H9 (cell line): ENCODE measurements at regions not wholly inside any gene's neighbourhood (a gene's known extent, or its start where the extent isn't known, plus 50 kb on each side); places are given as distances from the start of the nearest gene placed in this dataset.

ENCODE experiments used
- DNase-seq: peaks from one replicate; pipeline ENCODE4 v3.0.0-alpha.2; 2017
- H2AFZ ChIP-seq: one replicate; pipeline ENCODE4 v1.6.1; 2013; ENCODE audit warnings: mild to moderate bottlenecking, low read length, control low read depth, moderate library complexity
- H2AK5ac ChIP-seq: 2 replicates; pipeline ENCODE4 v1.6.1; 2013; ENCODE audit warnings: low read length, control low read depth, mixed read lengths; ENCODE audit not compliant: insufficient read length
- H2BK120ac ChIP-seq: one replicate; pipeline ENCODE4 v1.6.1; 2013; ENCODE audit warnings: low read depth, mild to moderate bottlenecking, low read length, control low read depth, inconsistent platforms; ENCODE audit not compliant: poor library complexity, severe bottlenecking
- H2BK12ac ChIP-seq: 2 replicates; pipeline ENCODE4 v1.6.1; 2013; ENCODE audit warnings: low read length, control low read depth, mixed read lengths, low read depth; ENCODE audit not compliant: insufficient read length
- H2BK15ac ChIP-seq: 2 replicates; pipeline ENCODE4 v1.6.1; 2013; ENCODE audit warnings: low read depth, low read length, control low read depth
- H2BK20ac ChIP-seq: one replicate; pipeline ENCODE4 v1.6.1; 2013; ENCODE audit warnings: low read depth, mild to moderate bottlenecking, low read length, control low read depth, inconsistent platforms; ENCODE audit not compliant: poor library complexity, severe bottlenecking
- H2BK5ac ChIP-seq: 2 replicates; pipeline ENCODE4 v1.6.1; 2013; ENCODE audit warnings: low read length, control low read depth, mixed read lengths; ENCODE audit not compliant: insufficient read length
- H3K14ac ChIP-seq: 2 replicates; pipeline ENCODE4 v1.6.1; 2013; ENCODE audit warnings: low read length, control low read depth; ENCODE audit not compliant: insufficient read depth
- H3K18ac ChIP-seq: 2 replicates; pipeline ENCODE4 v1.6.1; 2013; ENCODE audit warnings: low read depth, mild to moderate bottlenecking, mixed read lengths, low read length, control low read depth; ENCODE audit not compliant: insufficient read length
- H3K23ac ChIP-seq: 2 replicates; pipeline ENCODE4 v1.6.1; 2013; ENCODE audit warnings: low read length, control low read depth, mixed read lengths, low read depth; ENCODE audit not compliant: insufficient read length
- H3K23me2 ChIP-seq: 2 replicates; pipeline ENCODE4 v1.6.1; 2013; ENCODE audit warnings: low read depth, mild to moderate bottlenecking, mixed read lengths, low read length, control low read depth; ENCODE audit not compliant: insufficient read length, poor library complexity, severe bottlenecking
- H3K27ac ChIP-seq: 2 replicates; pipeline ENCODE4 v1.5.1; 2013; ENCODE audit warnings: low read length, control low read depth, mixed read lengths, low read depth; ENCODE audit not compliant: insufficient read length
- H3K27me3 ChIP-seq: 2 replicates; pipeline ENCODE4 v1.6.1; 2013; ENCODE audit warnings: low read length, control low read depth, inconsistent platforms; ENCODE audit not compliant: insufficient read depth
- H3K4ac ChIP-seq: 2 replicates; pipeline ENCODE4 v1.6.1; 2013; ENCODE audit warnings: low read depth, mild to moderate bottlenecking, control low read depth, inconsistent platforms, low read length, moderate library complexity
- H3K4me1 ChIP-seq: 2 replicates; pipeline ENCODE4 v1.6.1; 2013; ENCODE audit warnings: low read length, control low read depth, inconsistent platforms; ENCODE audit not compliant: insufficient read depth
- H3K4me2 ChIP-seq: 2 replicates; pipeline ENCODE4 v1.6.1; 2013; ENCODE audit warnings: low read length, control low read depth, mixed read lengths; ENCODE audit not compliant: insufficient read length, insufficient read depth
- H3K56ac ChIP-seq: 2 replicates; pipeline ENCODE4 v1.6.1; 2013; ENCODE audit warnings: low read depth, mild to moderate bottlenecking, mixed read lengths, low read length, control low read depth; ENCODE audit not compliant: insufficient read length
- H3K79me1 ChIP-seq: 2 replicates; pipeline ENCODE4 v1.6.1; 2013; ENCODE audit warnings: low read depth, mild to moderate bottlenecking, moderate library complexity, low read length, control low read depth, inconsistent platforms; ENCODE audit not compliant: insufficient read depth, poor library complexity, severe bottlenecking
- H3K79me2 ChIP-seq: 2 replicates; pipeline ENCODE4 v1.6.1; 2013; ENCODE audit warnings: low read length, control low read depth, inconsistent platforms; ENCODE audit not compliant: insufficient read depth
- H3K9ac ChIP-seq: 2 replicates; pipeline ENCODE4 v1.6.1; 2013; ENCODE audit warnings: low read length, control low read depth, mixed read lengths; ENCODE audit not compliant: insufficient read length; ENCODE audit errors: extremely low read depth
- H3K9me3 ChIP-seq: one replicate; pipeline ENCODE4 v1.6.1; 2013; ENCODE audit warnings: low read depth, low read length, inconsistent platforms; ENCODE audit not compliant: control insufficient read depth
- H3T11ph ChIP-seq: one replicate; pipeline ENCODE4 v1.6.1; 2013; ENCODE audit warnings: mild to moderate bottlenecking, low read length, control low read depth, inconsistent platforms
- H4K20me1 ChIP-seq: one replicate; pipeline ENCODE4 v1.6.1; 2013; ENCODE audit not compliant: control insufficient read depth, insufficient read length, insufficient read depth
- H4K5ac ChIP-seq: 2 replicates; pipeline ENCODE4 v1.6.1; 2013; ENCODE audit warnings: low read depth, mild to moderate bottlenecking, mixed read lengths, low read length, control low read depth; ENCODE audit not compliant: insufficient read length
- H4K8ac ChIP-seq: replicated peaks from 2 replicates; pipeline ENCODE4 v1.6.1; 2013; ENCODE audit warnings: low read length, control low read depth, mixed read lengths, low read depth; ENCODE audit not compliant: insufficient read length
- H4K91ac ChIP-seq: 2 replicates; pipeline ENCODE4 v1.6.1; 2013; ENCODE audit warnings: low read depth, mild to moderate bottlenecking, moderate library complexity, mixed read lengths, low read length, control low read depth; ENCODE audit not compliant: insufficient read length
- H3K27ac Mint-ChIP-seq, 3 experiments: 2 replicates in 2 of 3; 3 replicates in 1 of 3; pipeline ENCODE4 v1.8.0; 2020 to 2021; ENCODE audit warnings: mixed read lengths in 3 of 3, mild to moderate bottlenecking in 1 of 3, moderate library complexity in 1 of 3
- H3K27me3 Mint-ChIP-seq: 2 replicates; pipeline ENCODE4 v1.8.0; 2021; ENCODE audit warnings: low read depth, mild to moderate bottlenecking, moderate library complexity, mixed read lengths
- H3K36me3 Mint-ChIP-seq, 3 experiments: 2 replicates in 2 of 3; 3 replicates in 1 of 3; pipeline ENCODE4 v1.8.0; 2020 to 2021; ENCODE audit warnings: low read depth in 3 of 3, mixed read lengths in 3 of 3; ENCODE audit not compliant: insufficient read depth in 1 of 3
- H3K4me1 Mint-ChIP-seq, 2 experiments: 2 replicates each; pipeline ENCODE4 v1.8.0; 2020; ENCODE audit warnings: mixed read lengths in 2 of 2
- H3K4me3 Mint-ChIP-seq, 2 experiments: 2 replicates in 1 of 2; 3 replicates in 1 of 2; pipeline ENCODE4 v1.8.0; 2020 to 2021; ENCODE audit warnings: mild to moderate bottlenecking in 2 of 2, mixed read lengths in 2 of 2, moderate library complexity in 1 of 2
- H3K9me3 Mint-ChIP-seq, 2 experiments: 2 replicates in 1 of 2; 3 replicates in 1 of 2; pipeline ENCODE4 v1.8.0; 2020; ENCODE audit warnings: mild to moderate bottlenecking in 2 of 2, mixed read lengths in 2 of 2, moderate library complexity in 1 of 2
- WGBS: extraction: QIAGEN DNeasy Blood & Tissue Kit; methylation state at CpG from one replicate; pipeline ENCODE4 v1.1.7; 2013; ENCODE audit warnings: missing lambda C conversion rate, low lambda C conversion rate, mixed read lengths; ENCODE audit not compliant: insufficient read length; ENCODE audit errors: extremely low coverage; 5-methylcytosine and 5-hydroxymethylcytosine counted together
- TF ChIP-seq, protein P1 (sequence below): fragments of 200-600 bp; sonication (generic); conservative IDR thresholded peaks from 3 replicates; pipeline ENCODE4 v1.8.0; 2021; ENCODE audit warnings: antibody characterized with exemption, mild to moderate bottlenecking

DNA sequence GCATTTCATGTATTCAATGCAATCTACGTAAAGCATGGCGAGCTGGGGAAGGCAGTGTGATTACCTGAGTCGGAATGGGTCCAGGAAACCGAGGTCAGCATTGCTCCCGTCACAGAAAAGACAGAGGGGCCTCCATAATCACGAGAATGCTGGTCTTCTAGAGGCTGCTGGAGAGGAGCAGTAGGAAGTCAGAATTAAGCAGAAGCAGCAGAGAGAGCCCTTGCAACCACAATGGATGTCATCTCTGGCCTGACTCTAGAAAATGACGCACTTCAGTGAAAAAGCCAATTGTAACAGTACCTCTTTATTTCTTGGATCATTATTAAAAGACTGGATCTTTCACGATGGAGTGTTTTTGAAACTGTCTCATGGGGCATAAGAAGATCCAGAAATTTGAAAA, 69.5 kb upstream of the FOXN3 start:
- Histone ChIP-seq H4K91ac (no peak overlapping the region), H3K79me1 (no peaks in the 10 kb centered on the region), H4K5ac (no peak overlapping the region), H4K8ac (no peak overlapping the region), H3K23me2 (no peaks in the 10 kb centered on the region), H2BK15ac (no peak overlapping the region), H2BK12ac (no peak overlapping the region), H3K9ac (no peak overlapping the region), H3K27me3 (no peaks in the 10 kb centered on the region), H2BK20ac (no peak overlapping the region), H3K4me1 (peaks cover 2% of the 10 kb centered on the region; the same call in 1 of the 2 replicates), H3K79me2 (no peaks in the 10 kb centered on the region; the same call in 1 of the 2 replicates), H4K20me1 (no peaks in the 10 kb centered on the region), H3T11ph (no peak overlapping the region), H2BK120ac (no peak overlapping the region), H3K4ac (no peak overlapping the region), H3K14ac (no peak overlapping the region), H3K18ac (no peak overlapping the region), H3K27ac (no peak overlapping the region), H3K9me3 (no peaks in the 10 kb centered on the region), H2AK5ac (no peak overlapping the region), H2AFZ (no peak overlapping the region), H3K4me2 (no peak overlapping the region), H2BK5ac (no peak overlapping the region), H3K23ac (no peak overlapping the region), H3K56ac (no peak overlapping the region)
- H3K4me1 Mint-ChIP-seq = peaks cover 35 to 45% of the 10 kb centered on the region in 2 experiments
- H3K36me3 Mint-ChIP-seq = peaks cover 6 to 25% (median 8%) of the 10 kb centered on the region in 3 experiments; a peak in 6 of 7 replicates
- no CpG with 5 or more reads among the region's 8 CpGs for WGBS
- H3K4me3 Mint-ChIP-seq = no peak overlapping the region
- H3K27me3 Mint-ChIP-seq = no peaks in the 10 kb centered on the region
- DNase-seq = no peak
- no peaks in the 10 kb centered on the region for H3K9me3 Mint-ChIP-seq
- TF ChIP-seq, protein P1, sequence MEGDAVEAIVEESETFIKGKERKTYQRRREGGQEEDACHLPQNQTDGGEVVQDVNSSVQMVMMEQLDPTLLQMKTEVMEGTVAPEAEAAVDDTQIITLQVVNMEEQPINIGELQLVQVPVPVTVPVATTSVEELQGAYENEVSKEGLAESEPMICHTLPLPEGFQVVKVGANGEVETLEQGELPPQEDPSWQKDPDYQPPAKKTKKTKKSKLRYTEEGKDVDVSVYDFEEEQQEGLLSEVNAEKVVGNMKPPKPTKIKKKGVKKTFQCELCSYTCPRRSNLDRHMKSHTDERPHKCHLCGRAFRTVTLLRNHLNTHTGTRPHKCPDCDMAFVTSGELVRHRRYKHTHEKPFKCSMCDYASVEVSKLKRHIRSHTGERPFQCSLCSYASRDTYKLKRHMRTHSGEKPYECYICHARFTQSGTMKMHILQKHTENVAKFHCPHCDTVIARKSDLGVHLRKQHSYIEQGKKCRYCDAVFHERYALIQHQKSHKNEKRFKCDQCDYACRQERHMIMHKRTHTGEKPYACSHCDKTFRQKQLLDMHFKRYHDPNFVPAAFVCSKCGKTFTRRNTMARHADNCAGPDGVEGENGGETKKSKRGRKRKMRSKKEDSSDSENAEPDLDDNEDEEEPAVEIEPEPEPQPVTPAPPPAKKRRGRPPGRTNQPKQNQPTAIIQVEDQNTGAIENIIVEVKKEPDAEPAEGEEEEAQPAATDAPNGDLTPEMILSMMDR = no peak
- H3K27ac Mint-ChIP-seq = peak overlapping the region in 2 of 3 experiments; percentile 18 to 65; a peak in 2 of 7 replicates
